T-cell (primary cell): ENCODE measurements at regions not wholly inside any gene's neighbourhood (a gene's known extent, or its start where the extent isn't known, plus 50 kb on each side); places are given as distances from the start of the nearest gene placed in this dataset.

Experiments
- ATAC-seq, 4 experiments: fragments of 200-7000 bp in 3 of 4; fragments of 150-1000 bp in 1 of 4; cut with Tn5 transposase; replicated peaks in 1 of 4; 1 replicate in 3 of 4; 2 replicates in 1 of 4; pipeline ENCODE4 v1.10.0; 2021; ENCODE audit warnings: moderate library complexity in 3 of 4, mild to moderate bottlenecking in 2 of 4, moderate number of reproducible peaks in 1 of 4
- CTCF ChIA-PET, 2 donors: fragments of 300-600 bp; sonication (Branson Sonifier 250); formaldehyde crosslinking; loops; one replicate each; lab custom pipeline; 2022; ENCODE audit warnings: antibody characterized with exemption in 2 of 2; lab: Charles Lee
- POLR2A ChIA-PET, 2 donors: fragments of 300-600 bp; sonication (Branson Sonifier 250); formaldehyde crosslinking; loops; one replicate each; lab custom pipeline; 2022; ENCODE audit warnings: antibody characterized with exemption in 2 of 2; lab: Charles Lee
- DNase-seq, 35 experiments: peaks; one replicate each; pipeline versions ENCODE4 v3.0.0 to v3.0.0-alpha.2; 2013 to 2023
- H3K27ac ChIP-seq: one replicate; pipeline ENCODE4 v1.5.1; 2013; ENCODE audit warnings: low read length
- H3K27me3 ChIP-seq, 2 experiments: replicated peaks in 1 of 2; 1 replicate in 1 of 2; 2 replicates in 1 of 2; pipeline versions ENCODE4 v1.6.1 to v1.7.0; 2013; ENCODE audit warnings: low read length in 1 of 2, mixed read lengths in 1 of 2; ENCODE audit not compliant: control insufficient read depth in 2 of 2, insufficient read depth in 2 of 2; ENCODE audit errors: extremely low read depth in 1 of 2
- H3K36me3 ChIP-seq, 2 donors: 1 replicate in 1 of 2; 2 replicates in 1 of 2; pipeline versions ENCODE4 v1.6.1 to v1.7.0; 2013; ENCODE audit warnings: low read length in 1 of 2; ENCODE audit not compliant: control insufficient read depth in 2 of 2, insufficient read depth in 1 of 2; ENCODE audit errors: extremely low read depth in 1 of 2
- H3K4me1 ChIP-seq, 2 experiments: 1 replicate in 1 of 2; 2 replicates in 1 of 2; pipeline versions ENCODE4 v1.6.1 to v1.7.0; 2013; ENCODE audit warnings: low read length in 2 of 2, mixed read lengths in 1 of 2; ENCODE audit not compliant: insufficient read depth in 2 of 2, control insufficient read depth in 1 of 2; ENCODE audit errors: extremely low read depth in 1 of 2
- H3K4me3 ChIP-seq, 2 donors: 1 replicate in 1 of 2; 2 replicates in 1 of 2; pipeline versions ENCODE4 v1.5.1 to v1.7.0; 2013; ENCODE audit warnings: mild to moderate bottlenecking in 2 of 2, low read length in 1 of 2, moderate library complexity in 1 of 2; ENCODE audit not compliant: control insufficient read depth in 1 of 2; ENCODE audit errors: extremely low read depth in 1 of 2
- H3K9me3 ChIP-seq: 2 replicates; pipeline ENCODE4 v1.7.0; 2013
- H3K27ac Mint-ChIP-seq, 2 donors: one replicate each; pipeline ENCODE4 v1.8.0; 2020 to 2021; ENCODE audit warnings: mild to moderate bottlenecking in 2 of 2, mixed read lengths in 2 of 2
- H3K27me3 Mint-ChIP-seq, 2 donors: one replicate each; pipeline ENCODE4 v1.8.0; 2021 to 2022; ENCODE audit warnings: mixed read lengths in 2 of 2
- H3K36me3 Mint-ChIP-seq: one replicate; pipeline ENCODE4 v1.8.0; 2021; ENCODE audit warnings: mixed read lengths
- H3K4me1 Mint-ChIP-seq, 3 donors: one replicate each; pipeline ENCODE4 v1.8.0; 2020 to 2022; ENCODE audit warnings: mixed read lengths in 3 of 3, mild to moderate bottlenecking in 1 of 3
- H3K4me3 Mint-ChIP-seq, 3 donors: one replicate each; pipeline ENCODE4 v1.8.0; 2020 to 2022; ENCODE audit warnings: mild to moderate bottlenecking in 3 of 3, mixed read lengths in 3 of 3, moderate library complexity in 3 of 3
- H3K9me3 Mint-ChIP-seq, 3 donors: one replicate each; pipeline ENCODE4 v1.8.0; 2020 to 2022; ENCODE audit warnings: mixed read lengths in 3 of 3
- WGBS: methylation state at CpG from one replicate; pipeline ENCODE4 v1.1.5; 2013; ENCODE audit warnings: missing lambda C conversion rate; ENCODE audit not compliant: insufficient coverage; 5-methylcytosine and 5-hydroxymethylcytosine counted together

DNA sequence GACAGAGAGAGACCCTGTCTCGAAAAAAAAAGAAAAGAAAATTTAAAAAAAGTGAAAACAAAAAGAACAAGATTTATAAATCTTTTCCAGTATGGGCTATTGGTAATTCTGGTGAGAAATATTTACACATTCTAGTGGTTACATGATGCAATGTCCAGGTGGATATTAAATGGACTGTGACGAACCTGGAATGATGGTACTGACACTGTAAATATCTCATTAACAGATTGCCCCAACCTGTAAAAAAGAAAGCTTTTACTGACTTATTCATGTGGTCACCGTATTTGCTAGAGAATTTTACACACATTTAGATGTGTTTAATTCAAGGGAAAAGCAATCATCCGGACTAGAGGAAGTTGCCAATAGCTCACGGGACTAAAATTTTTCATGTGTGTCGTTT lies 162.1 kb upstream of the LRIG1 start:
- Histone ChIP-seq H3K4me3 (no peak overlapping the region), H3K4me1 (no peaks in the 10 kb centered on the region), H3K27me3 (no peaks in the 10 kb centered on the region), H3K36me3 (no peaks in the 10 kb centered on the region), H3K9me3 (no peaks in the 10 kb centered on the region), H3K27ac (no peak overlapping the region)
- 100% methylated on average over 2 of the region's 6 CpGs for WGBS
- Mint-ChIP-seq H3K27ac (no peak overlapping the region), H3K4me3 (no peak overlapping the region), H3K27me3 (peaks cover 4 to 7% of the 10 kb centered on the region in 2 donors), H3K9me3 (peaks cover 0 to 5% (median 0%) of the 10 kb centered on the region in 3 donors), H3K36me3 (no peaks in the 10 kb centered on the region), H3K4me1 (no peaks in the 10 kb centered on the region)
- ChIA-PET POLR2A (no interaction called here), CTCF (no interaction called here)
- DNase-seq (no peak), ATAC-seq (no peak)

DNA sequence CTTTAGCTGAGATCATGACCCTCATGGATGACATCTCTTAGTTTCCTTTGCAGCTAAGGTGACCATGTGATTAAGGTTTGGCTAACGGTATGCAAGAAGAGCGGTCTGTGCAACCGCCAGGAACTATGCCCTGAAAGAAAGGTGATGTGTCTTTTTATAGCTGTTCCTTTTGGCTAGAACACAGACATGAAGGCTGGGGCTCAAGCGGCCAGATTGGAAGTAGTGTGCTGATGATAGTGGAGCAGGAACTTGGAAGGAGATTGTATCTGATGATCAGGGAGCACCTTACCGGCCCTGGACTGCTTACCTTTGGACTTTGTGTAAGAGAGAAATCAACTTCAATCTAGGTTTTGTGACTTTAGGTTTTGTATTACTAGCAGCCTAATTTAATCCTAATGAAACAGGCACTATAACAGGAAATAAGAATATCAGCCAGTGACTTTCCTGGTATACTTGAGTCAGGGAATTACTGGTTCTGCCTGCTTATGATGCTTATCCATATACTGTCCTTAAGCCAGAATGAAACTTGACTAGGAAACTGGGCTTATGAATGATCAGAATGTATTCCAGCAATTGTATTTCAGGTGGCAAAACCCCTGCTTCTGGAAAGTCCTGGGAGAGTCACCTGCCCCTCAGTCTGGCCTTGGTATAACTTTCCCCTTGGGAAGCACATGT lies 164.3 kb upstream of the LRIG1 start:
- Histone ChIP-seq H3K9me3 (no peaks in the 10 kb centered on the region), H3K4me3 (no peak overlapping the region), H3K27ac (no peak overlapping the region), H3K27me3 (no peaks in the 10 kb centered on the region), H3K4me1 (no peaks in the 10 kb centered on the region), H3K36me3 (no peaks in the 10 kb centered on the region)
- ATAC-seq, result no peak
- H3K27ac Mint-ChIP-seq, result no peak overlapping the region
- ChIA-PET POLR2A (no interaction called here), CTCF (no interaction called here)
- no peaks in the 10 kb centered on the region for H3K4me1 Mint-ChIP-seq
- H3K4me3 Mint-ChIP-seq, result no peak overlapping the region
- DNase-seq, result no peak
- H3K27me3 Mint-ChIP-seq, result peaks cover 4% of the 10 kb centered on the region in 2 donors
- WGBS, result 98% methylated on average over 4 of the region's 5 CpGs
- peaks cover 0 to 5% (median 0%) of the 10 kb centered on the region in 3 donors for H3K9me3 Mint-ChIP-seq
- H3K36me3 Mint-ChIP-seq, result no peaks in the 10 kb centered on the region

DNA sequence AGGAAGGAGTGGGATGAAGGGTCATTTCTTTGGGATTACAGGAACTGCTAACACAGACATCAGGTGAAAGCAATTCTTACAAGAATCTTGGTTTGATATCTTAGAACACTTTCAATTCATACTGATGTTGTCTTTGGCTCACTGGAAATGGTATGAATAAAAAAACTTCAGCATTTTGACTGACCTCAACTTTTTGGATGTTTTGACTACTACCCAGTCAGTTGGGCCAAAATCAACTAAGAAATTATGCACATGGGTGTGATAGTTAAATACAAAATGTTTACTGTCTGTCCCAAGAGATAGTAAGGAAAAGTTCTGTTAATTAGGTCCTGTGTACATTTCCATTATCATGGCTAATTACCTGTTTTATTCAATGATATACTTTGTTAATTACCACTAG lies 165.5 kb upstream of the LRIG1 start:
- H3K9me3 ChIP-seq, result no peaks in the 10 kb centered on the region
- POLR2A ChIA-PET, result no interaction called here
- H3K4me3 ChIP-seq, result no peak overlapping the region
- Mint-ChIP-seq H3K4me1 (peaks cover 0 to 4% (median 4%) of the 10 kb centered on the region in 3 donors), H3K27me3 (peaks cover 0 to 4% of the 10 kb centered on the region in 2 donors), H3K27ac (no peak overlapping the region), H3K4me3 (no peak overlapping the region), H3K36me3 (no peaks in the 10 kb centered on the region), H3K9me3 (peaks cover 0 to 5% (median 0%) of the 10 kb centered on the region in 3 donors)
- DNase-seq, result no peak
- no peaks in the 10 kb centered on the region for H3K27me3 ChIP-seq
- ATAC-seq, result no peak
- no peaks in the 10 kb centered on the region for H3K36me3 ChIP-seq
- H3K27ac ChIP-seq, result no peak overlapping the region
- H3K4me1 ChIP-seq, result no peaks in the 10 kb centered on the region
- CTCF ChIA-PET, result no interaction called here

DNA sequence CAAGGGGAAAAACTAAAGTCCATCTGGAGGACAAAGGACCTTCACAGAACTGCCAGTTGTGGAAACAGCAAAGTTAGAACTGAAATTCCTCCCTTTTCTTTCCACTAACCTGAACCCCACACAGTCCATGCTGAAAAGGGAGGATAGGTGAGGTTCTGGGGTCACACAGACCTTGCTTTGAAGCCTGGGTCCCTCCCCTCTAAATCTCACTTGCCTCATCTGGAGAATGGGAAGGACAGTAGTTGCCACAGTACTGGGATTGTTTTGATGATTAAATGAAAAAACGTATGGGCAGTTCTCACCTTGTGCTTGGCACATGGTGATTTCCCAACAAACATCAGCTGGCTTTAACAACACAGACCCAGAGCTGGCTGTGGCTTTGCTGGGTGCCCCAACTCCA lies 166.4 kb upstream of the LRIG1 start:
- Mint-ChIP-seq H3K4me1 (peaks cover 0 to 5% (median 5%) of the 10 kb centered on the region in 3 donors), H3K4me3 (no peak overlapping the region), H3K36me3 (no peaks in the 10 kb centered on the region), H3K27ac (no peak overlapping the region), H3K27me3 (peaks cover 0 to 4% of the 10 kb centered on the region in 2 donors), H3K9me3 (peaks cover 0 to 5% (median 0%) of the 10 kb centered on the region in 3 donors)
- Histone ChIP-seq H3K4me3 (no peak overlapping the region), H3K27ac (no peak overlapping the region), H3K9me3 (no peaks in the 10 kb centered on the region), H3K4me1 (no peaks in the 10 kb centered on the region), H3K36me3 (no peaks in the 10 kb centered on the region), H3K27me3 (no peaks in the 10 kb centered on the region)
- ATAC-seq (no peak), DNase-seq (no peak)
- WGBS, result no CpG with 5 or more reads among the region's 1 CpG
- ChIA-PET POLR2A (no interaction called here), CTCF (no interaction called here)

DNA sequence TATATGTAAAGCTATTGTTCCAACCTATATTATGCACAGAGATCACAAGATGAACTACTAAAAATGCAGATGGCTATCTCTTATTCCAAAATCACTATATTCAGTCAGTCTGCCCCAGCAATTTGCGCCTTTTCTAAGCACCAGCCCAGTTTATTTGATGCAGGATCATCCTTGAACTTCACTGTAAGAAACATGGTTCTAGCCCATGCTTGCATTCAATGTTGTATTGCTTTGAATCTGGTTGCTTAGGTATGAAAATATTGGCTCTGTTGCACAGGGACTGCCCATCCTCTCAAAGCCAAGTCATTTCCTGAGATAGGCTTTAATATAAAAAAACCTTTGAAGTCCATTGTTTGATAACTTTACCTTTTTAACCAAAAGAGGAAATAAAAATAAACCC lies 170.5 kb upstream of the LRIG1 start:
- no peak overlapping the region for H3K4me3 ChIP-seq
- ATAC-seq, result peak in 1 of 4 experiments; percentile 34
- H3K27ac Mint-ChIP-seq, result no peak overlapping the region
- no peaks in the 10 kb centered on the region for H3K4me1 ChIP-seq
- no peaks in the 10 kb centered on the region for H3K9me3 Mint-ChIP-seq
- no peak overlapping the region for H3K4me3 Mint-ChIP-seq
- H3K4me1 Mint-ChIP-seq, result peaks cover 0 to 5% (median 5%) of the 10 kb centered on the region in 3 donors
- H3K27me3 ChIP-seq, result no peaks in the 10 kb centered on the region
- ChIA-PET POLR2A (no interaction called here), CTCF (interaction anchor here in 1 of 2 donors (0.7 kb wide), 1 partner anchor 449 kb away, joined by 3 read pairs; no protein-coding TSS in a partner anchor)
- DNase-seq, result peak in 1 of 35 experiments; percentile 17
- no CpG with 5 or more reads among the region's 1 CpG for WGBS
- no peaks in the 10 kb centered on the region for H3K36me3 Mint-ChIP-seq
- H3K27me3 Mint-ChIP-seq, result peaks cover 0 to 3% of the 10 kb centered on the region in 2 donors
- no peaks in the 10 kb centered on the region for H3K9me3 ChIP-seq
- no peak overlapping the region for H3K27ac ChIP-seq
- H3K36me3 ChIP-seq, result no peaks in the 10 kb centered on the region

DNA sequence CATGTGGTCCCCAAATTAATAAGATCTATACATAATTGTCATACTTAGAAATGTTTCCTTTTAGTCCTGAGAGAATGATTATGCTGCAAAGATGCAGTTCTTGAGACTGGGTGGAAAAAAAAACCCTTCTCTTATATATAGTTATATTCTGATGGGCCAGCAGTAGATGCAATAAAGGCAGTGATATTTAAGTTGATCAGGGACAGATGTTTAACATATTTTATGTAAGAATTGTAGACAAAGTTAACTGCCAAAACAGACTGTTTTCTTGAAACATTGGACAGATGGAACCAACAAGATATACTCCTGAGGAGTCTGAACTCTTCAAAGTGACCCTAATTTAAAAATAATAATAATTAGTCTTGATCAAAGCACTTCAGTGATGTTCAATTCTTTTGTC lies 172.0 kb upstream of the LRIG1 start:
- H3K4me3 Mint-ChIP-seq, result no peak overlapping the region
- DNase-seq, result no peak
- no peak for ATAC-seq
- no peaks in the 10 kb centered on the region for H3K4me1 ChIP-seq
- H3K36me3 ChIP-seq, result no peaks in the 10 kb centered on the region
- H3K4me3 ChIP-seq, result no peak overlapping the region
- peaks cover 0 to 5% (median 5%) of the 10 kb centered on the region in 3 donors for H3K4me1 Mint-ChIP-seq
- no peaks in the 10 kb centered on the region for H3K36me3 Mint-ChIP-seq
- no peaks in the 10 kb centered on the region for H3K27me3 ChIP-seq
- ChIA-PET CTCF (no interaction called here), POLR2A (interaction anchor here in 1 of 2 donors (0.6 kb wide), 1 partner anchor 276 kb away, joined by 4 read pairs; no protein-coding TSS in a partner anchor)
- no peaks in the 10 kb centered on the region for H3K9me3 ChIP-seq
- H3K27ac Mint-ChIP-seq, result no peak overlapping the region
- no peak overlapping the region for H3K27ac ChIP-seq
- no peaks in the 10 kb centered on the region for H3K9me3 Mint-ChIP-seq
- H3K27me3 Mint-ChIP-seq, result peaks cover 3 to 5% of the 10 kb centered on the region in 2 donors
